Prostate gland (tissue), 2 donors: ENCODE measurements at regions not wholly inside any gene's neighbourhood (a gene's known extent, or its start where the extent isn't known, plus 50 kb on each side); places are given as distances from the start of the nearest gene placed in this dataset.

Experiments
- POLR2A ChIP-seq: fragments of 450-650 bp; IDR thresholded peaks from one replicate; pipeline ENCODE4 v1.6.1; 2016; ENCODE audit warnings: antibody characterized with exemption, mild to moderate bottlenecking
- TF ChIP-seq, protein P1 (sequence below), 4 experiments: fragments of 200-600 bp in 2 of 4; fragments of 450-650 bp in 2 of 4; sonication (generic) in 2 of 4; IDR thresholded peaks; 1 replicate in 3 of 4; 2 replicates in 1 of 4; pipeline ENCODE4 v1.5.1; 2016 to 2019; ENCODE audit warnings: antibody characterized with exemption in 4 of 4, mild to moderate bottlenecking in 2 of 4, moderate library complexity in 2 of 4

DNA sequence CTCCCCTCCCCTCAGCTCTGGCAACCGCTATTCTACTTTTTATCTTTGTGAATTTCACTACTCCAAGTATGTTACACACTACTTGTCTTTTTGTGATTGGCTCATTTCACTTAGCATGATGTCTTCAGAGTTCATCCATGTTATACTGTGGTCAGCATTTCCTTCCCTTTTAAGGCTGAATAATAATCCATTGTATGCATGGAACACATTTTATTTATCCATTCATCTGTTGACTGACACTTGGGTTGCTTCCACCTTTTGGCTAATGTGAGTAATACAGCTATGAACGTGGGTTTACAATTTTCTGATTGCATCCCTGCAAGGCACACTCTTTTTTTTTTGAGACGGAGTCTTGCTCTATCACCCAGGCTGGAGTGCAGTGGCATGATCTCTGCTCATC, 53.0 kb upstream of the FUT8 start:
- TF ChIP-seq, protein P1, sequence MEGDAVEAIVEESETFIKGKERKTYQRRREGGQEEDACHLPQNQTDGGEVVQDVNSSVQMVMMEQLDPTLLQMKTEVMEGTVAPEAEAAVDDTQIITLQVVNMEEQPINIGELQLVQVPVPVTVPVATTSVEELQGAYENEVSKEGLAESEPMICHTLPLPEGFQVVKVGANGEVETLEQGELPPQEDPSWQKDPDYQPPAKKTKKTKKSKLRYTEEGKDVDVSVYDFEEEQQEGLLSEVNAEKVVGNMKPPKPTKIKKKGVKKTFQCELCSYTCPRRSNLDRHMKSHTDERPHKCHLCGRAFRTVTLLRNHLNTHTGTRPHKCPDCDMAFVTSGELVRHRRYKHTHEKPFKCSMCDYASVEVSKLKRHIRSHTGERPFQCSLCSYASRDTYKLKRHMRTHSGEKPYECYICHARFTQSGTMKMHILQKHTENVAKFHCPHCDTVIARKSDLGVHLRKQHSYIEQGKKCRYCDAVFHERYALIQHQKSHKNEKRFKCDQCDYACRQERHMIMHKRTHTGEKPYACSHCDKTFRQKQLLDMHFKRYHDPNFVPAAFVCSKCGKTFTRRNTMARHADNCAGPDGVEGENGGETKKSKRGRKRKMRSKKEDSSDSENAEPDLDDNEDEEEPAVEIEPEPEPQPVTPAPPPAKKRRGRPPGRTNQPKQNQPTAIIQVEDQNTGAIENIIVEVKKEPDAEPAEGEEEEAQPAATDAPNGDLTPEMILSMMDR (IDR thresholded peaks at IDR 0.05) = peak in 1 of 4 experiments; percentile 8
- TF ChIP-seq POLR2A = no peak
